GDM1 (cell line): ENCODE measurements at regions not wholly inside any gene's neighbourhood (a gene's known extent, or its start where the extent isn't known, plus 50 kb on each side); places are given as distances from the start of the nearest gene placed in this dataset.
"Not testable (repeated sequence)": the region's sequence is repeated elsewhere in the genome, so short reads cannot be mapped to it uniquely, and the experiment has no call there.

ENCODE experiments used
- DNase-seq: peaks from one replicate; lab custom pipeline; 2025; lab: John Stamatoyannopoulos, UW

DNA sequence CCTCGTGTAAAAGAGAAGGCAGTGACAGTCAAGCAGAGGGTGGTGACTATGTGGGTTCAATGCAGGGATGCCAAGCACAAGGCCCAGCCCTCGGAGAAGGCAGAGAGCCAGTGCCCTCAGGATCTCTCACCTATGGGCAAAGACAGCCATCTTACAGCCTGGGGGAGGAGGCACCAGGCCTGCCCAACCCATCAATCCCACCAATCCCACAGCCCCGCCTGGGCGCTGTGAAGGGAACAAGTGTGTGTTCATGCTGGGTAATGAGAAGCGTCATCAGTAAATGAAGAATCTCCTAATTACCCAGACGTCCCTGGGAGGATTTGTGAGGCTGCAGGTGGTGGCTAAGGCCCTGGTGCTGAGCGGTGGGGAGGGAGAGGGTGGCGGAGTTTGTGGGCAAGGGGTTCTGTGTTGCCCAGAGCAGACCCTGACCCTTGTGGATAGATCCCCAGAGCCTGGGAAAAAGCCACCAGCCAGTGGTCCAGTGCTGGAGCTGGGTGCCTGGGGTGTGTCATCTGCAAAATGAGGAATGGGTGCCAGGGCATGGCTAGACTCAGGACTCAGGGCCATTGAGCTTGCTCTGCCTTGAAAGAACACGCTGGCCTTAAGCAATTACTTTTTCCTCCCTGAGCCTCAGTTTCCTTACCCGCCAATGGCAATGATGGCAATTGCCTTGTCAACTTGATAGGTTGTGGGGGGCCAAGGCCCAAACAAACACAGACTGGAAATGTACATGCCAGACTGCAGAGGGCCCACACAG lies 128.1 kb upstream of the UNC5B start:
- no peak for DNase-seq

DNA sequence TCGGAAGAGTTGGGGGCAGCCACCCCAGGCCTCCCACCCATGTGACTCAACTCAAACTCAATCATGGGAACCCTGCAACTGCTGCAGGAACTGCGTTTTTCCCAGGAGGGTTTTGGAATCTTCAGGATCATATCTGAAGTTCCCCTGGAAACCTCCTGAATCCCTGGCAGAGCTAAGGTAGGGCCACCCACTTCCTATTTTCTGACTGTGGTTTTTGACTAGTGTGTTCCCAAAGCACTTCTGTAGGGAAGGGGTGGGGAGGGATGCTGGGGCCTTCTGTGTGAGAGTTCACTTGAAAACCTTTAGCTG lies 127.6 kb upstream of the UNC5B start:
- no peak for DNase-seq

DNA sequence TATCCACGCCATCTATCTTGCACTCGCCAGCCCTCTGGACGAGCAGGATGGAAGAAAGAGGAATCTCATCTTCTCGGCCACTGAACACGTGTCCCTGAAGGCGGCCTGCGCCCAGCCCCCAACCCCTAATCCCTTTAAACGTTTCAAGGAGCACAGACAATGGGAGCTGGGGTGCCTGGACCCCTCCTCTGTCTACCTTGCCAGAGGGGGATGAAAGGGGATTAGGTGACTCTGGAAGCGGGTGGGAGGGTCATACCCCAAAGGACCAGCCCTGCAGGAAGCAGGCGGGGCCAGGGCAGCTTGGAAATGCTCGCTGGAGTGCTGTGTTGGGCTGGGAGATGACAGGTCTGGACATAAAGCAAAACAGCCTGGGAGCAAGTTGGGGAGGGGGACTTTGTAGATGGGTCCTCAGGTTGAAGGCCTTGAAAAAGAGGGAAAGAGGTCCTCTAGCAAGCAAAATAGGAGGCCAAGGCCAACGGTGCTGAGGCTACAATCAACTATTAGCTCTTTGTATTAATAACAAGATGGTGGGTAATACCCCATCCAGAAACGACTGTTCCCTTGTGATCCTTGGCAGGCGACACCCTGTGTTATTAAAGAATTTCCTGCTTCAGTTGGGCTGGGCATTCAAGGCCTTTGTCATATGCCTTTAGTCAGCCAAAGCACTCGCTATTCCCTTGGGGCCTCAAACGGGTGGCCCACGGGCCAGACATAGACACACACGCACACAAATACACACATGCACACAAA lies 126.5 kb upstream of the UNC5B start:
- no peak for DNase-seq

DNA sequence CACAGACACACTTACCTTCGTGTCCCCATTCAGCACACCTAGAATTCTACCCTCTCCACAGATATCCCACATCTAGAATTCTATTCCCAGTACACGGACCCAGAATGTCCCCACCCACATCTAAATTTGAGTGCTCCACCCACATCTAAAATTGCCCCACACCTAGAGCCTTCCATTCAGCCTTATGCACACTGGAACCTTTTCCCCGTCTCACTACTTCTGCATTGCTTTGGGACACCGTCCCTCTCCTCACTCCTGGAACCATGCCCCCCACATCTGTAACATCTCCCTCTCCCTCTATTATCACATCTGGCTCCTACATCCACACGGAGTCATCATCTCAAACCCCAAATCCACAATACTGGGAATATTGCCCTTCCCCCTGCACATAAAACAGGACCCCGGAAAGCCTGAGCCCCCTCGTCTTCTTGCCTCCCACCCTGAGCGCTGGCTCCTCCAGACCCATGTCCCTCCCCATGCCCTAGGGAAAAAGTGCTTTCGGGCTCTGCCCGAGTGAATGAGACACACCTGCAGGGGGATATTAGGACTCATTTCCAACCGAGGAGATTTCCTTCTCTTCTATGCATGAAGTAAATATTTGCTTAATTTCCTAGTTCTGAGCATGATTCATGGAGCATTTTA lies 125.8 kb upstream of the UNC5B start:
- DNase-seq, result no peak

DNA sequence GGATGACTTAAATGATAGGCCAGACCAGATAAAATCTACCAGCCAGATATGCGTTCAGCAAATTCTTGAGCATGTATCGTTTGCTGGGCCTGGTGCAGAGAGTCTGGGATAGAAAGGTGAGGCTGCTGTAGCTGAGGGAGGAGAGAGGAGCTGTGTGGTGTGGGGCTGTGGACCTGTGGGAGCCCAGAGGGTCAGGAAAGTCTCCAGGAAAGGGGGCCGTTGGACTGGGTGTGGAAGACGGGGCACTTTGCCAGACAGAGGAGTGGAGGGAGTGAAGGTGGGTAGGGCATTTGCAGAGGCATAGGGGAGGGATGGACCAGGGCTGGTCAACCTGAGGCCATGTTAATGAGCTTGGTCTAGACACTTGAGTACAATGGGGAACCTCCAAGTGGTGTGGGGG lies 124.7 kb upstream of the UNC5B start:
- no peak for DNase-seq

DNA sequence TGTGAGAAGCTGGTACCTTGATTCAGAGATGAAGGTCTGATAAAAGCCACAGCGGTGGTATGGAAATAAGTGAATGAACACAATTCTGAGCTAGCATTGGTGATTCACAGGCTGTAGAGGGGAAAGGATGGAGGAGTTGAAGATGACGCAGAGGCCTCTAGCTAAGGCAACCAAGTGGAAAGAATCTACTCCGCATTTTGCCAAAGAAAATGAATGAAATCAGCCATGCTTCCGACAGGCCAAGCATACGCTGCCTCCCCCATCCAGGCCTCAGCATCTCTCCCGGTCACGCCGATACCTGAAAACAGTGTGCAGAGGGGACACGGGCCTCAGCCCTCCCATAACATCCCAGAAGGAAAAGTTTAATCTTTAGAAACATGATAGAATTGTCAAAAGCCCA lies 124.3 kb upstream of the UNC5B start:
- DNase-seq, result no peak

DNA sequence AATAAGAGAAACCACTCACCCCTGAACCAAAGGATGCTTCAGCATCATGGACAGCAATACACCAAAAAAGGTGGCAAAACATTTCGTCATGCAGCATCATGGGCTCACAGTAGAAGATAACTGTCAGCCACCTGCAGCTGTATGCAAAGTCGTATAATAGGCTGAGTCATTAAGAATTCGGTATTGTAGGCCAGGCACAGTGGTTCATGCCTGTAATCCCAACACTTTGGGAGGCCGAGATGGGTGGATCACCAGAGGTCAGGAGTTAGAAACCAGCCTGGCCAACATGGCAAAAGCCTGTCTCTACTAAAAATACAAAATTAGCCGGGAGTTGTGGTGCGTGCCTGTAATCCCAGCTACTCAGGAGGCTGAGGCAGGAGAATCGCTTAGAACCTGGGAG lies 123.8 kb upstream of the UNC5B start:
- DNase-seq, result not testable (repeated sequence)

DNA sequence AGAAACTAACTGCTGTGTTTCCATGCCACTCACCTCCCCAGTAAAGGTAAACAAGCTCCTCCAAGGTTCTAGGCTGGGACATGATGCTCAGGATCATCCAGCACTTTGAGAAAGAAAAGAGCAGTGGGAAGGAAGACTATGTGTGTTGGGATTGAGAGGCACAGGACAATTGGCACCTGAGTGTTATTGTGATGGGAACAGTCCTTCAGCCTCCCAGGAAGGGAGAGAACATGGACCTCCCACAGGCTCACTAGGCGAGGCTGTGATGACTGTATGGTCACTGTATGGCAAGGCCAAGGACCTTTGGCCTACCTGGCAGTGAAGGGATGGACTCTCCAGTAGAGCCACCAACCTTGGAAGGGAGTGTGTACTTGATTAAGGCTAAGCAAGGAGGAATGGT lies 123.2 kb upstream of the UNC5B start:
- DNase-seq, result no peak

DNA sequence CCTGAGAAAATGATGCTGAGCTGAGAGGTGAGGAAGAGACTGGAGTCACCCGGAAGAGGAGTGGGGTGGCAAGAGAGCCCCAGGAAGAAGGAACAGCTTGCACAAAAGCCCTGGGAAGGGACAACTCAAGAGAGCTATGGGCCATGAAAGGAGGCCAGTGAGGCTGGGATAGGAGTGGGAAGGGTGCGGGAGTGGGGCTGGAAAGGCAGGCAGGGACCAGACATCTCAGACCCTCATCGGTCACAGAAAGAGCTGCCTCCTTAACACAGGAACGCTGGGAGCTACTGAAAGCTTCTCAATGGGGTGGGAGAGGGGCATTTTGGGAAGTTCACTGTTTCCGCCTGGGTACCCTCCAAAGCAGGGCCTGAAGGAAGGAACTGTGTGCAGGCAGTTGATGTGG lies 122.0 kb upstream of the UNC5B start:
- no peak for DNase-seq

DNA sequence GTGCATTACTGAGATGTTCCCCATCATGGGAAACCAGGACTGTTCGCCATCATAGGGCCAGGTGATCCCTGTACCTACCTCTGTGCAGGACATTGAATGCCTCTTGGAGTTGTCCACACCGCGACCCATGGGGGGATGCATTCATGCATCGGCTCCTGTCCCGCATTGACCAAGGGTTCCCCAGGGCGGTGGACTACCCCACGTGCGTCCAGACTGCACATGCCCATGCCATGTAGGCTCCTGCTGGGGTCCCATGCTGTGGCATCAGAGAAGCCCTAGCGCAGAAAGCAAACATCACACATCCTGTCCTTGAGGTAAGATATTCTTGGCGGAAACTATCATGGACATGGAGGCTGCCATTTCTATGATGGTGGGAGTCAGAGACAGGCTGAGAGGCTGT lies 121.6 kb upstream of the UNC5B start:
- DNase-seq, result no peak

DNA sequence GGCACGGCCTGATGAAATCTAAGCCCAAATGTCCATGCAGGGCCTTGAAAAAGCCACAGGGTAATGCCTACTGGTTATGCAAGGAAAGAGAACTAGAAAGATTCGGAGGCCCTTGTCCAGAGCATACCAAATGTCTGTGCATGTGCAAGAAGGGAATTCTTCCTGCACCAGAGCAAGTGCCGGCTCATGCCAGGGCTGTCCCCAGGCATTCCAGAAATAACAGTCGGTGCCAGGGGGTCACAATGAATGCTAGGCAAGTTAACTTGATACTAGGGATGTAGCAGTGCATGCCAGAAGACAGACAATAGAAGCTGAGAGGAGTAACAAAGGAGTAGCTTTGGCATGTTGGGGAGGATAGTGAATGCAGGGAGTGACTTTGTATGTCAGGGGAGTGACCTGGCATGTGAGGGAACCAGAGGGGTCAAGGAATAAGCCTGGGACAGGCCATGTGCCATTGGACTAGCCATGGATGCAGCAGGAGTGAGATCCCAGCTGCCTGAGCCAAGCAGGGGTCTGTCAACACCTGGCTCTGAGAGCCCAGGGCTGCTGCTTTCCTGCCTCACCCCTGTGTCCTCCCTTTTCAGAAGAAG lies 119.5 kb upstream of the UNC5B start:
- DNase-seq, result no peak

DNA sequence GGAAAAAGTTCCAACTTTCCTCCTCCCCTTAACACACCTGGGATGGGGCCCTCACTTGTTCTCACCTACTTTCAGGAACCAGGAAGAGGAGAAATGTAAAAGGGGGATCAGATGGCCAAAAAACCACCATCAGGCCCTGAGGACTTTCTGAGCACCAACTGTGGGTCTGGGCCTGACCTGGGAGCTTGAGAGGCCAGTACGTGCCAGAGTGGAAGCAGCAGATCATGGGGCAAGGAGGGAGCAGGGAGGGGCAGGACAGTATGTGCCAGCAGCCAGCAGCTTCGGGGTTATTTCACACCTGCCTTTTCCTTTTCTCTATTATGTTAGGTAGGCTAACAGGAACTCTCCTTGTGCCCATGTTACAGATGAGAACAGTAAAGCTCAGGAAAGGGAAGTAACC lies 118.8 kb upstream of the UNC5B start:
- no peak for DNase-seq

DNA sequence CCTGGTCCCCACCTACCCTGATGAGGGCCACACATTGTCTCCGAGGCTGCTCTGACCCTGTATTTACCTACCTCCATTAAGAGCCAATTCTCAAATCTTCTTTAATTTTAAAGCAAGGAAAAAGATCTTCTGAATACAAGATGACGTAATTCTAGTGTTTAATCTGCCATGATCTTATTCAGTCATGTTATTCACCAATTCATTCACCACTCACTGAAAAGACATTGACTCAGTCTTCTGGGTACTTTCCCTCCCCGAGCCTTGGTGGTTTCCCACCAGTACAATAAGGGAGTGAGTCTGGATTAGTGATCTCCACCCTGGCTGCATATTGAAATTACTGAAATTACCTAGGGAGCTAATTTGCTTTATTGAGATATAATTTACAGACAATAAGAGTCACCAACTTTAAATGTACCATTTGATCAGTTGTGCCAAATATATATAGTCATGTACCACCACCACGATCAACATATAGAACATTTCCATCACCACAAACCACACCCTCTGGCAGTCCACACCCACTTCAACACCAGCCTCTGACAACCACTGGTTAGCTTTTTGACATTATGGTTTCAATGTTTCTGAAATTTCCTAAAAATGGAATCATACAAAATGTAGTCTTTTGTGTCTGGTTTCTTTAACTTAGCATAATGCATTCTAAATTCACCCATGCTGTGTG lies 117.5 kb upstream of the UNC5B start:
- no peak for DNase-seq

DNA sequence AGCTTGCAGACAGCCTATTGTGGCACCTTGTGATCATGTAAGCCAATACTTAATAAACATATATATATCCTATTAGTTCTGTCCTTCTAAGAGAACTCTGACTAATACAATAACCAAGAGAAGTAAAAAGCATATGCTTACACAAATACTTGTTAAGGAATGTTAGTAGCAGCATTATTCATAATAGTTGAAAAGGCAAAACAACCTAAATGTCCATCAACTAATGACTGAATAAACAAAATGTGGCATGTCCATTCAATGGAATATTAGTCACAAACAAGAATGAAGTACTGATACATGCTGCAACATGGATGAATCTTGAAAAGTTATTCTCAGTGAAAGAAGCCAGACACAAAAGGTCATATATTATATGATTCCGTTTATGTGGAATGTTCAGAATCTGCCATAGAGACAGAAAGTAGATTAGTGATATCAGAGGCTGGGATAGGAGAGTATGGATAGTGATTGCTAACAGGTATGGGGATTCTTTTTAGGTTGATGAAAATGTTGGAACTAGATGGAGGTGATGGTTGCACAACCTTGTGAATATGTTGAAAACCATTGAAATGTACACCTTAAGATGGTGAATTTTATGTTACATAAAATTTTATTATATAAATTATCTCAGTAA lies 112.5 kb upstream of the UNC5B start:
- DNase-seq, result no peak

DNA sequence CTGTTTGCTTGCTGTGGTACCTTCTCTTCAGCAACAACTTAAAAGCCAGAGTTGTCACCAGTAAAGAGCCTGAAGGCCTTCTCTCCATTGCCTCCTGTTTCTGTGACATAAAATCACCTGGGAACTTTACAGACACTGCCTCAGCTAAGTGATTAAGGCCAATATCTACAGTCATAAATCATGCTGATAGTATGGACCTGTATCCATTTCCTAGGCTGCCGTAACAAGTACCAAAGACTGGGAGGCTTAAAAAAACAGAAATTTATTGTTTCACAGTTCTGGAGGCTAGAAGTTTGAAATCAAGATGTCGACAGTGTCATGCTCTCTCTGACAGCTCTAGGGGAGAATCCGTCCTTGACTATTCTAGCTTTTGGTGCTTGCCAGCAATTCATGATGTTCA lies 108.4 kb upstream of the UNC5B start:
- DNase-seq, result no peak

DNA sequence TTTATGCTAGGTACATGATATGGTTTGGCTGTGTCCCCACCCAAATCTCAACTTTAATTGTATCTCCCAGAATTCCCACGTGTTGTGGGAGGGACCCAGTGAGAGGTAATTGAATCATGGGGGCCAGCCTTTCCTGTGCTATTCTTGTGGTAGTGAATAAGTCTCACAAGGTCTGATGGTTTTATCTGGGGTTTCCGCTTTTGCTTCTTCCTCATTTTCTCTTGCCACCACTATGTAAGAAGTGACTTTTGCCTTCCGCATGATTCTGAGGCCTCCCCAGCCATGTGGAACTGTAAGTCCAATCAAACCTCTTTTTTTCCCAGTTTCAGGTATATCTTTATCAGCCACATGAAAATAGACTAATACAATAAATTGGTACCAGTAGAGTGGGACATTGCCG lies 106.2 kb upstream of the UNC5B start:
- DNase-seq, result peak; percentile 83

DNA sequence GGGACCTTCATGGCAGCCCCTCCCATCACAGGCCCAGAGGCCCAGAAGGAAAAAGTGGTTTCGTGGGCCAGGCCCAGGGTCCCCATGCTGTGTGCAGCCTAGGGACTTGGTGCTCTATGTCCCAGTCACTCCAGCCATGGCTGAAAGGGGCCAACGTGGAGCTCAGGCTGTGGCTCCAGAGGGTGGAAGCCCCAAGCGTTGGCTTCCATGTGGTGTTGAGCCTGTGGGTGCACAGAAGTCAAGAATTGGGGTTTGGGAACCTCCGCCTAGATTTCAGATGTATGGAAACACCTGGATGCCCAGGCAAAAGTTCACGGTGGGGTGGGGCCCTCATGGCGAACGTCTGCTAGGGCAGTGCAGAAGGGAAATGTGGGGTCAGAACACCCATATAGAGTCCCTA lies 105.3 kb upstream of the UNC5B start:
- not testable (repeated sequence) for DNase-seq

DNA sequence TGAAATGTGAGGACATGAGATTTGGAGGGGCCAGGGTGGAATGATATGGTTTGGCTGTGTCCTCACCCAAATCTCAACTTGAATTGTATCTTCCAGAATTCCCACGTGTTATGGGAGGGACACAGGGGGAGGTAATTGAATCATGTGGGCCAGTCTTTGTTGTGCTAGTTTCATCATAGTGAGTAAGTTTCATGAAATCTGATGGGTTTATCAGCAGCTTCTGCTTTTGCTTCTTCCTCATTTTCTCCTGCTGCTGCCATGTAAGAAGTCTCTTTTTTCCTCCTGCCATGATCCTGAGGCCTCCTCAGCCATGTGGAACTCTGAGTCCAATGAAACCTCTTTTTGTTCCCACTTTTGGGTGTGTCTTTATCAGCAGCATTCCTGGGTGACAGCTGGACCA lies 104.3 kb upstream of the UNC5B start:
- DNase-seq, result peak; percentile 60

DNA sequence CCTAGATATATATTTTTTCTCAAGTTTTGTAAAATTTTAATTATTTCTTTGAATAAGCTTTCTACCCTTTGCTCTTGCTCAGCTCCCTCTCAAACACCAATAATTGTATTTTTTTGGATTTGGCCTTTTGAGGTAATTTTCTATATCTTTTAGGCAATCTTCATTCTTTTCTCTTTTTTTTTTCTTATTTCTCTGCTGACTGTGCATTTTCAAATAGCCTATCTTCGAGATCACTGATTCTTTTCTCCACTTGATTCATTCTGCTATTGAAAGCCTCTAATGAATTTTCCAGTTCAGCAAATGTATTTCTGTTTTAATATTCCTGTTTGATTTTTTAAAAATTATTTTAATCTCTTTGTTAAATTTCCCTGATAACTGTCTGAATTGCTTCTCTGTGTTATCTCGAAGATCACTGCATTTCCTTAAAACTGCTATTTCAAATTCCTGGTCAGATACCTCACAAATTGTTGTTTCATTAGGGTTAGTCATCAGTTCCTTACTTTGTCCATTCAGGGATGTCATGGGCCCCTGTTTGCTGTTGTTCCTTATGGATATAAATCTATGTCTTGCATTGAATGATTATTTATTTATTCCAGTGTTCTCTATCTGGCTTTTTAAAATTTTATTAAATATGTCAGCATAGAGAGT lies 100.1 kb upstream of the UNC5B start:
- DNase-seq, result no peak

DNA sequence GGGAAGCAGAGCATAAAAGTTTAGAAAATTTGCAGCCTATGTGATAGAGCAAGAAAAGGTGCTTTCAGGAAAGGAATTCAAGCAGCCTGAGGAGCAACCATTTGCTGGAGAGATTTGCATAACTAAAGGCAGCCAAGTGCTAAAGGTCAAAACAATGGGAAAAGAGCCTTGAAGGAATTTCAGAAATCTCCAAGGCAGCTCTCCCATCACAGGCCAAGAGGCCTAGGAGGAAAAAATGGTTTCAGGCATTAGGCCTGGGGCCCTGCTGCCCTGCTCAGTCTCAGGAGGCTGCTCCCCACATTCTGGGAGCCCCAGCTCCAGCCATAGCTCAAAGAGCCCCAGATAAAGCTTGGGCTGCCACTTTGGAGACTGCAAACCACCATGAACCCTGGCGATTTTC lies 95.9 kb upstream of the UNC5B start:
- no peak for DNase-seq

DNA sequence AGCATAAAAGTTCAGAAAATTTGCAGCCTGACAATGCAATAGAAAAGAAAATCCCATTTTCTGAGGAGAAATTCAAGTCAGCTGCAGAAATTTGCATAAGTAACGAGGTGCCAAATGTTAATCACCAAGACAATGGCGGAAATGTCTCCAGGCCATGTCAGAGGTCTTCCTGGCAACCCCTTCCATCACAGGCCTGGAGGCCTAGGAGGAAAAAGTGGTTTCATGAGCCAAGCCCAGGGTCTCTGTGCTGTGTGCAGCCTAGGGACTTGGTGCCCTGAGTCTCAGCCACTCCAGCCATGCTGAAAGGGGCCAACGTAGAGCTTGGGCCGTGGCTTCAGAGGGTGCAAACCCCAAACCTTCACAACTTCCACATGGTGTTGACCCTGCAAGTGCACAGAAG lies 94.8 kb upstream of the UNC5B start:
- not testable (repeated sequence) for DNase-seq

DNA sequence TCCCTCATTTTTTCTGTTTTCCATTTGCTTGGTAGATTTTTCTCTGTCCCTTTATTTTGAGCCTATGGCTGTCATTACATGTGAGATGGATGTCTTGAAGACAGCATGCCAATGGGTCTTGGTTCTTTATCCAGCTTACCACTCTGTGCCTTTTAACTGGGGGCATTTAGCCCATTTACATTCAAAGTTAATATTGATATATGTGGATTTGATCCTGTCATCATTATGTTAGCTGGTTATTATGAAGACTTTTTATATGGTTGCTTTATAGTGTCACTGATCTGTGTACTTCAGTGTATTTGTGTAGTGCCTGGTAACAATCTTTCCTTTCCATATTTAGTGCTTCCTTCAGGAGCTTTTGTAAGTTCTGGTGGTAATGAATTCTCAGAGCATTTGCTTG lies 89.3 kb upstream of the UNC5B start:
- DNase-seq, result no peak
